ENCODE measurements at regions not wholly inside any gene's neighbourhood (a gene's known extent, or its start where the extent isn't known, plus 50 kb on each side); places are given as distances from the start of the nearest gene placed in this dataset.

DNA sequence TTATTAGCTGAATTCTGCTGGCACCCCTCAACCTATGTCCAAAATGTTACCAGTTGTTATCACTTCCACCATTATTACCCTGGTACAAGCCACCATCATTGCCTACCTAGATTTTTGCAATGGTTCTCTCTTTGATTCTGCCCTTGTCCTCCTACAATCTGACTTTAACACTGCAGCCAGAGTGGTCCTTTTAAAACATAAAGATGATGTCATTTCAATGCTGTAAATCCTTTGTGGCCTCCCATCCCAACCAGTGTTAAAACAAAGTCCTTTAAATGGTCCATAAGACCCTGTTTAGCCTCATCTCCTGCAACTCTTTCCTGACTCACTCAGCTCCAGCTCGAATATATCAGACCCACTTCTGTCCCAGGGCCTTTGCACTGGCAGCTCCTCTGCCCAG, 54.9 kb upstream of the FSTL4 start:
- TF ChIP-seq, protein P1, sequence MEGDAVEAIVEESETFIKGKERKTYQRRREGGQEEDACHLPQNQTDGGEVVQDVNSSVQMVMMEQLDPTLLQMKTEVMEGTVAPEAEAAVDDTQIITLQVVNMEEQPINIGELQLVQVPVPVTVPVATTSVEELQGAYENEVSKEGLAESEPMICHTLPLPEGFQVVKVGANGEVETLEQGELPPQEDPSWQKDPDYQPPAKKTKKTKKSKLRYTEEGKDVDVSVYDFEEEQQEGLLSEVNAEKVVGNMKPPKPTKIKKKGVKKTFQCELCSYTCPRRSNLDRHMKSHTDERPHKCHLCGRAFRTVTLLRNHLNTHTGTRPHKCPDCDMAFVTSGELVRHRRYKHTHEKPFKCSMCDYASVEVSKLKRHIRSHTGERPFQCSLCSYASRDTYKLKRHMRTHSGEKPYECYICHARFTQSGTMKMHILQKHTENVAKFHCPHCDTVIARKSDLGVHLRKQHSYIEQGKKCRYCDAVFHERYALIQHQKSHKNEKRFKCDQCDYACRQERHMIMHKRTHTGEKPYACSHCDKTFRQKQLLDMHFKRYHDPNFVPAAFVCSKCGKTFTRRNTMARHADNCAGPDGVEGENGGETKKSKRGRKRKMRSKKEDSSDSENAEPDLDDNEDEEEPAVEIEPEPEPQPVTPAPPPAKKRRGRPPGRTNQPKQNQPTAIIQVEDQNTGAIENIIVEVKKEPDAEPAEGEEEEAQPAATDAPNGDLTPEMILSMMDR (IDR thresholded peaks at IDR 0.05; ENCODE audit: low read length): no peak
- TF ChIP-seq EZH2 (IDR thresholded peaks at IDR 0.05; ENCODE audit: borderline replicate concordance, low read length): no peak

All from OCI-LY1 (cell line).